H1 (cell line): ENCODE measurements at regions not wholly inside any gene's neighbourhood (a gene's known extent, or its start where the extent isn't known, plus 50 kb on each side); places are given as distances from the start of the nearest gene placed in this dataset.

Experiments used
- CTCF ChIA-PET: fragments of 300-600 bp; sonication (Branson Sonifier 250); formaldehyde crosslinking; loops from one replicate; lab custom pipeline; 2021; ENCODE audit not compliant: partially characterized antibody; lab: Charles Lee
- POLR2A ChIA-PET: fragments of 300-600 bp; sonication (Branson Sonifier 250); formaldehyde crosslinking; loops from one replicate; lab custom pipeline; 2021; ENCODE audit warnings: inconsistent platforms; ENCODE audit not compliant: partially characterized antibody; lab: Charles Lee
- DNase-seq, 2 experiments: peaks; one replicate each; pipeline versions ENCODE4 v3.0.0 to v3.0.0-alpha.2; 2010 to 2022; ENCODE audit warnings: low spot score in 2 of 2, low read depth in 1 of 2, mixed read lengths in 1 of 2
- FAIRE-seq: peaks from 2 replicates; lab custom pipeline; 2011; peaks lifted over from hg19 to GRCh38; lab: Jason Lieb, UNC
- H2AFZ ChIP-seq: 2 replicates; pipeline ENCODE4 v1.8.1; 2012; ENCODE audit warnings: low read length, inconsistent platforms
- H2AK5ac ChIP-seq: 2 replicates; pipeline ENCODE4 v1.6.1; 2013; ENCODE audit warnings: low read depth, low read length
- H2BK120ac ChIP-seq: replicated peaks from 2 replicates; pipeline ENCODE3; 2013; ENCODE audit warnings: low read depth, low read length, inconsistent platforms
- H2BK12ac ChIP-seq: 2 replicates; pipeline ENCODE4 v1.6.1; 2013; ENCODE audit warnings: low read depth, low read length
- H2BK15ac ChIP-seq: 2 replicates; pipeline ENCODE4 v1.6.1; 2013; ENCODE audit warnings: low read length
- H2BK20ac ChIP-seq: 2 replicates; pipeline ENCODE4 v1.6.1; 2013; ENCODE audit warnings: low read length
- H2BK5ac ChIP-seq: 2 replicates; pipeline ENCODE4 v1.6.1; 2013; ENCODE audit warnings: low read depth, low read length
- H3K14ac ChIP-seq: 2 replicates; pipeline ENCODE4 v1.6.1; 2013; ENCODE audit warnings: inconsistent platforms; ENCODE audit not compliant: insufficient read length
- H3K18ac ChIP-seq: 2 replicates; pipeline ENCODE4 v1.6.1; 2013; ENCODE audit warnings: low read length; ENCODE audit errors: extremely low read depth
- H3K23ac ChIP-seq: 2 replicates; pipeline ENCODE4 v1.6.1; 2013; ENCODE audit warnings: inconsistent platforms; ENCODE audit not compliant: insufficient read length
- H3K23me2 ChIP-seq: 2 replicates; pipeline ENCODE4 v1.6.1; 2013; ENCODE audit warnings: low read depth, low read length
- H3K27ac ChIP-seq: 2 replicates; pipeline ENCODE4 v1.6.1; 2011; ENCODE audit warnings: low read depth, low read length, inconsistent platforms
- H3K27me3 ChIP-seq, 4 experiments: replicated peaks in 1 of 4; 1 replicate in 1 of 4; 2 replicates in 3 of 4; pipeline versions ENCODE4 v1.6.1 to v1.8.1; 2011 to 2013; ENCODE audit warnings: low read length in 3 of 4, mild to moderate bottlenecking in 3 of 4, inconsistent platforms in 2 of 4, mixed read lengths in 2 of 4, moderate library complexity in 1 of 4; ENCODE audit not compliant: control insufficient read depth in 3 of 4, insufficient read depth in 3 of 4; ENCODE audit errors: extremely low read depth in 1 of 4
- H3K36me3 ChIP-seq, 4 experiments: 2 replicates each; pipeline versions ENCODE4 v1.6.1 to v1.8.1; 2011 to 2013; ENCODE audit warnings: mild to moderate bottlenecking in 4 of 4, low read length in 3 of 4, moderate library complexity in 2 of 4, control low read depth in 1 of 4, inconsistent platforms in 1 of 4; ENCODE audit not compliant: insufficient read depth in 4 of 4, control insufficient read depth in 2 of 4
- H3K4ac ChIP-seq: replicated peaks from 2 replicates; pipeline ENCODE3; 2013; ENCODE audit warnings: low read length, low read depth, mixed read lengths, inconsistent platforms; ENCODE audit not compliant: insufficient read length
- H3K4me1 ChIP-seq, 4 experiments: replicated peaks in 1 of 4; 1 replicate in 1 of 4; 2 replicates in 3 of 4; pipeline versions ENCODE4 v1.6.1 to v1.8.1; 2011 to 2013; ENCODE audit warnings: low read length in 3 of 4, inconsistent platforms in 2 of 4, mixed read lengths in 1 of 4; ENCODE audit not compliant: insufficient read depth in 4 of 4, control insufficient read depth in 3 of 4
- H3K4me2 ChIP-seq, 2 experiments: 2 replicates each; pipeline versions ENCODE4 v1.6.1 to v1.8.1; 2011 to 2013; ENCODE audit warnings: low read depth in 2 of 2, low read length in 2 of 2, control low read depth in 1 of 2, inconsistent platforms in 1 of 2, mild to moderate bottlenecking in 1 of 2; ENCODE audit not compliant: insufficient read depth in 1 of 2
- H3K4me3 ChIP-seq, 4 experiments: fragments of 200-600, 300-600 bp in 1 of 4; sonication (generic), shearing (Covaris generic), sonication (Bioruptor Twin) in 1 of 4; 2 replicates each; pipeline versions ENCODE4 v1.5.1 to v1.8.1; 2011 to 2016; ENCODE audit warnings: low read length in 4 of 4, low read depth in 3 of 4, control low read depth in 2 of 4, inconsistent platforms in 2 of 4, mild to moderate bottlenecking in 2 of 4, mixed read lengths in 1 of 4, moderate library complexity in 1 of 4; ENCODE audit not compliant: insufficient read depth in 2 of 4; ENCODE audit errors: extremely low read depth in 1 of 4
- H3K56ac ChIP-seq: replicated peaks from 2 replicates; pipeline ENCODE3; 2013; ENCODE audit warnings: low read depth, mild to moderate bottlenecking, mixed read lengths, low read length, inconsistent platforms; ENCODE audit not compliant: insufficient read length
- H3K79me1 ChIP-seq: 2 replicates; pipeline ENCODE4 v1.6.1; 2013; ENCODE audit warnings: low read depth, low read length, control low read depth
- H3K79me2 ChIP-seq, 2 experiments: 2 replicates each; pipeline versions ENCODE4 v1.6.1 to v1.8.1; 2012 to 2013; ENCODE audit warnings: low read length in 2 of 2, mild to moderate bottlenecking in 2 of 2, inconsistent platforms in 1 of 2; ENCODE audit not compliant: insufficient read depth in 2 of 2, control insufficient read depth in 1 of 2
- H3K9ac ChIP-seq, 4 experiments: replicated peaks in 1 of 4; 1 replicate in 1 of 4; 2 replicates in 3 of 4; pipeline versions ENCODE4 v1.6.1 to v1.8.1; 2011 to 2013; ENCODE audit warnings: low read depth in 3 of 4, low read length in 3 of 4, control low read depth in 2 of 4, mild to moderate bottlenecking in 2 of 4, moderate library complexity in 2 of 4, inconsistent platforms in 1 of 4; ENCODE audit errors: extremely low read depth in 1 of 4
- H3K9me3 ChIP-seq, 2 experiments: 2 replicates each; pipeline versions ENCODE4 v1.6.1 to v1.8.1; 2012 to 2013; ENCODE audit warnings: mild to moderate bottlenecking in 2 of 2, moderate library complexity in 2 of 2, control low read depth in 1 of 2, inconsistent platforms in 1 of 2, low read depth in 1 of 2, low read length in 1 of 2, mixed read lengths in 1 of 2; ENCODE audit not compliant: insufficient read depth in 2 of 2
- H4K20me1 ChIP-seq, 2 experiments: replicated peaks in 1 of 2; 2 replicates each; pipeline versions ENCODE3 to v1.8.1; 2011 to 2013; ENCODE audit warnings: inconsistent platforms in 2 of 2, low read length in 2 of 2, mild to moderate bottlenecking in 1 of 2; ENCODE audit not compliant: insufficient read depth in 2 of 2, control insufficient read depth in 1 of 2
- H4K5ac ChIP-seq: 2 replicates; pipeline ENCODE4 v1.6.1; 2013; ENCODE audit warnings: low read length, low read depth, mixed read lengths, inconsistent platforms; ENCODE audit not compliant: insufficient read length
- H4K8ac ChIP-seq: 2 replicates; pipeline ENCODE4 v1.8.0; 2013; ENCODE audit warnings: mild to moderate bottlenecking, moderate library complexity, low read length, inconsistent platforms; ENCODE audit not compliant: insufficient read depth; ENCODE audit errors: extremely low read depth
- H4K91ac ChIP-seq: replicated peaks from 2 replicates; pipeline ENCODE3; 2013; ENCODE audit warnings: low read length, mixed read lengths, inconsistent platforms; ENCODE audit not compliant: insufficient read length
- WGBS, 2 experiments: shearing (Covaris generic) in 1 of 2; methylation state at CpG; one replicate each; pipeline versions ENCODE4 v1.1.6 to v1.1.7; 2013 to 2015; ENCODE audit warnings: low lambda C conversion rate in 2 of 2, mixed read lengths in 2 of 2, inconsistent platforms in 1 of 2, low coverage in 1 of 2, missing lambda C conversion rate in 1 of 2; ENCODE audit not compliant: insufficient replicate concordance in 2 of 2, insufficient coverage in 1 of 2, insufficient read length in 1 of 2; ENCODE audit errors: extremely low coverage in 1 of 2, missing lambda C conversion rate in 1 of 2; 5-methylcytosine and 5-hydroxymethylcytosine counted together

DNA sequence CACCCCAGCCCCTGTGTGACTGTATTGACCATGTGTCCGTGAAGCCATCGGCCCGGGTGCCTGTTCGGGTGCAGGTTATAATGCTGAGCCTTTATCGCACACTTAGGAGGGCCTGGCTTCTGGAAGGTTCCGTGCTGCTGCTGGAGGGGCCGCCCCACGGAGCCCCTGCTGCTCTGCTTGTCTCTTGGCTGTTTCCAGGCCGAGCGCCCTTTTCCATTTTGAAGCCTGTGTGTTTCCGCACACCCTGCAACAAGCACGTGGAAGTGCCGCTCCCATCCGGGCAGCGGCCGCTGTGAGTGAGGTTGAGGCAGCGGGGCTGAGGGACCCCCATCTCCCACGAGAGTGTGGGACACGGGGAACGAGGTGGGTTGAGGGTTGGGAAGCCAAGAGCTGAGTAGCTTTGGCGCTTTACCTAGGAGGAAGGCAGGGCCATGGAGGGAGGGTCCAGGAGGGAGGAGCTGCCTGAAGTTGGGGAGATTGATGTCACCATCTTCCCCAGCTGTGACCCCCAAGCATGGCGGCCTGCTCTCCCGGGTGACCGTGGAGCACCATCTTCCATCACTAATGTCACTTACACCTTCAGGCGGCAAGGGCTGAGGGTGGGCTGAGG lies 200.1 kb upstream of the GSE1 start:
- Histone ChIP-seq H3K27ac (no peak overlapping the region), H2BK5ac (no peak overlapping the region), H4K8ac (no peak overlapping the region), H3K4me2 (no peak overlapping the region), H4K91ac (no peak overlapping the region), H3K14ac (no peak overlapping the region), H3K18ac (no peak overlapping the region), H2BK20ac (no peak overlapping the region), H4K5ac (no peak overlapping the region), H3K9ac (no peak overlapping the region), H2BK15ac (no peak overlapping the region), H3K27me3 (no peaks in the 10 kb centered on the region), H2AFZ (no peak overlapping the region), H3K36me3 (no peaks in the 10 kb centered on the region), H3K4me1 (no peaks in the 10 kb centered on the region; a peak in 2 of 7 replicates), H3K23me2 (no peaks in the 10 kb centered on the region), H3K79me1 (no peaks in the 10 kb centered on the region), H3K4me3 (no peak overlapping the region), H2AK5ac (peak overlapping the region; percentile 13; the same call in 1 of the 2 replicates), H4K20me1 (no peaks in the 10 kb centered on the region), H3K4ac (no peak overlapping the region), H2BK120ac (no peak overlapping the region), H3K9me3 (no peaks in the 10 kb centered on the region), H3K23ac (no peak overlapping the region), H2BK12ac (no peak overlapping the region), H3K79me2 (no peaks in the 10 kb centered on the region), H3K56ac (no peak overlapping the region)
- ChIA-PET POLR2A (interaction anchor here (0.6 kb wide), 1 partner anchor 88 kb away, joined by 4 read pairs; no protein-coding TSS in a partner anchor), CTCF (interaction anchor here (1.0 to 12.6 kb wide), 6 partner anchors 18 to 204 kb away, joined by 3 to 182 read pairs (median 4); no protein-coding TSS in a partner anchor)
- 88% methylated on average over 22 of the region's 25 CpGs; no CpG with 5 or more reads in 1 of the 2 experiments for WGBS, 2 experiments
- DNase-seq (peak in 1 of 2 experiments; percentile 37), FAIRE-seq (no peak)
